A549 (cell line): ENCODE measurements at regions not wholly inside any gene's neighbourhood (a gene's known extent, or its start where the extent isn't known, plus 50 kb on each side); places are given as distances from the start of the nearest gene placed in this dataset.

Experiments used
- ATAC-seq, 2 experiments: fragments of 200-7000 bp in 1 of 2; fragments of >200 bp in 1 of 2; cut with Nextera tagmentation in 1 of 2; cut with Tn5 transposase in 1 of 2; 3 replicates each; pipeline versions ENCODE4 v1.8.0 to v1.9.1; 2018 to 2020; ENCODE audit warnings: mild to moderate bottlenecking in 1 of 2, moderate library complexity in 1 of 2
- CTCF ChIA-PET: fragments of 300-600 bp; sonication (Branson Sonifier 250); formaldehyde crosslinking; extraction: SDS; loops from one replicate; lab custom pipeline; 2021; ENCODE audit warnings: antibody characterized with exemption, inconsistent platforms; lab: Yijun Ruan, JAX
- POLR2A ChIA-PET: fragments of 350-600 bp; formaldehyde crosslinking; extraction: SDS; loops from one replicate; lab custom pipeline; 2021; ENCODE audit warnings: antibody characterized with exemption, inconsistent platforms; lab: Yijun Ruan, JAX
- DNase-seq, 2 experiments: peaks; one replicate each; pipeline versions ENCODE4 v3.0.0 to v3.0.0-alpha.2; 2011 to 2016; ENCODE audit warnings: low read depth in 1 of 2, low spot score in 1 of 2
- FAIRE-seq: peaks from 2 replicates; lab custom pipeline; 2011; peaks lifted over from hg19 to GRCh38; lab: Jason Lieb, UNC
- H3K27ac ChIP-seq, 2 experiments: fragments of >200 bp; sonication (Bioruptor Twin); formaldehyde crosslinking; 3 replicates each; pipeline ENCODE4 v1.5.1; 2016 to 2017
- H3K4me1 ChIP-seq: fragments of >200 bp; sonication (Bioruptor Twin); formaldehyde crosslinking; 3 replicates; pipeline ENCODE4 v1.6.1; 2016
- H3K4me2 ChIP-seq: fragments of >200 bp; sonication (Bioruptor Twin); formaldehyde crosslinking; 3 replicates; pipeline ENCODE4 v1.6.1; 2016
- H3K4me3 ChIP-seq: fragments of >200 bp; sonication (Bioruptor Twin); formaldehyde crosslinking; 3 replicates; pipeline ENCODE4 v1.5.1; 2016
- H3K9me3 ChIP-seq: fragments of >200 bp; sonication (Bioruptor Twin); formaldehyde crosslinking; 3 replicates; pipeline ENCODE4 v1.6.1; 2016
- BHLHE40 ChIP-seq: IDR thresholded peaks from 2 replicates; pipeline ENCODE4 v1.6.1; 2012; ENCODE audit warnings: low read depth, low read length, inconsistent platforms
- CBX2 ChIP-seq: fragments of 200-600 bp; sonication (generic); IDR thresholded peaks from 2 replicates; pipeline ENCODE4 v1.6.1; 2016; ENCODE audit warnings: low read depth, mild to moderate bottlenecking, borderline replicate concordance
- CHD4 ChIP-seq: fragments of 200-600 bp; sonication (generic); IDR thresholded peaks from 2 replicates; pipeline ENCODE4 v1.6.1; 2016; ENCODE audit warnings: antibody characterized with exemption, mild to moderate bottlenecking, borderline replicate concordance
- CTCF ChIP-seq: fragments of >200 bp; sonication (Bioruptor Twin); formaldehyde crosslinking; IDR thresholded peaks from 3 replicates; pipeline ENCODE4 v1.5.1; 2016
- EHMT2 ChIP-seq: fragments of 200-600 bp; sonication (generic); IDR thresholded peaks from 2 replicates; pipeline ENCODE4 v1.6.1; 2016; ENCODE audit warnings: antibody characterized with exemption, low read depth, mild to moderate bottlenecking, moderate library complexity
- ELK1 ChIP-seq: fragments of 150-350 bp; IDR thresholded peaks from 2 replicates; pipeline ENCODE4 v1.6.1; 2014; ENCODE audit warnings: low read depth, mild to moderate bottlenecking, low read length
- ESRRA ChIP-seq: fragments of 150-350 bp; IDR thresholded peaks from 2 replicates; pipeline ENCODE4 v1.6.1; 2014; ENCODE audit warnings: mild to moderate bottlenecking, low read length, borderline replicate concordance
- GATA3 ChIP-seq: IDR thresholded peaks from 2 replicates; pipeline ENCODE4 v1.6.1; 2012; ENCODE audit warnings: borderline replicate concordance
- HES2 ChIP-seq: fragments of >200 bp; sonication (Bioruptor Twin); formaldehyde crosslinking; IDR thresholded peaks from 2 replicates; pipeline ENCODE4 v1.6.1; 2016
- HOXB13 ChIP-seq: fragments of 250-450 bp; sonication (Bioruptor Pico); IDR thresholded peaks from 2 replicates; pipeline ENCODE4 v1.5.0; 2020; ENCODE audit warnings: low read depth, mild to moderate bottlenecking, moderate library complexity
- HOXB5 ChIP-seq: fragments of 250-450 bp; sonication (Bioruptor Pico); IDR thresholded peaks from 2 replicates; pipeline ENCODE4 v1.5.0; 2020; ENCODE audit warnings: mild to moderate bottlenecking, moderate library complexity
- JUN ChIP-seq, 2 experiments: fragments of >200 bp; sonication (Bioruptor Twin); formaldehyde crosslinking; IDR thresholded peaks; 2 replicates in 1 of 2; 3 replicates in 1 of 2; pipeline ENCODE4 v1.6.1; 2016 to 2017
- JUNB ChIP-seq: fragments of >200 bp; sonication (Bioruptor Twin); formaldehyde crosslinking; IDR thresholded peaks from 2 replicates; pipeline ENCODE4 v1.6.1; 2016
- MAFK ChIP-seq: fragments of 450-650 bp; IDR thresholded peaks from 2 replicates; pipeline ENCODE4 v1.6.1; 2014; ENCODE audit not compliant: partially characterized antibody
- MAX ChIP-seq: IDR thresholded peaks from 2 replicates; pipeline ENCODE4 v1.6.1; 2012
- MYC ChIP-seq: IDR thresholded peaks from 2 replicates; pipeline ENCODE4 v1.6.1; 2012; ENCODE audit warnings: mild to moderate bottlenecking, inconsistent platforms, low read length, improper control_type of control experiment, borderline replicate concordance
- NPAS2 ChIP-seq: fragments of 250-450 bp; sonication (Bioruptor Pico); IDR thresholded peaks from 2 replicates; pipeline ENCODE4 v1.8.0; 2022; ENCODE audit warnings: mild to moderate bottlenecking, moderate library complexity, borderline replicate concordance
- PHF8 ChIP-seq: fragments of 200-600 bp; sonication (generic); IDR thresholded peaks from 2 replicates; pipeline ENCODE4 v1.6.1; 2016; ENCODE audit warnings: low read depth, mild to moderate bottlenecking, antibody characterized with exemption, moderate library complexity, borderline replicate concordance
- RAD21 ChIP-seq, 2 experiments: fragments of >200 bp in 1 of 2; sonication (Bioruptor Twin) in 1 of 2; formaldehyde crosslinking in 1 of 2; IDR thresholded peaks in 1 of 2; conservative IDR thresholded peaks in 1 of 2; 2 replicates in 1 of 2; 3 replicates in 1 of 2; pipeline ENCODE4 v1.6.1; 2012 to 2018; ENCODE audit warnings: inconsistent platforms in 1 of 2
- RARB ChIP-seq: fragments of 250-450 bp; sonication (Bioruptor Pico); IDR thresholded peaks from 2 replicates; pipeline ENCODE4 v1.8.0; 2021; ENCODE audit warnings: mild to moderate bottlenecking, moderate library complexity
- RNF2 ChIP-seq: fragments of 200-600 bp; sonication (generic); IDR thresholded peaks from 2 replicates; pipeline ENCODE4 v1.6.1; 2016; ENCODE audit warnings: low read depth, mild to moderate bottlenecking, antibody characterized with exemption, moderate library complexity, borderline replicate concordance
- SMC3 ChIP-seq: fragments of >200 bp; sonication (Bioruptor Twin); formaldehyde crosslinking; IDR thresholded peaks from 3 replicates; pipeline ENCODE4 v1.6.1; 2018; ENCODE audit warnings: inconsistent platforms
- SREBF2 ChIP-seq: fragments of 450-650 bp; IDR thresholded peaks from 2 replicates; pipeline ENCODE4 v1.6.1; 2014; ENCODE audit warnings: mild to moderate bottlenecking, moderate library complexity
- TFCP2L1 ChIP-seq: fragments of 250-450 bp; sonication (Bioruptor Pico); IDR thresholded peaks from 2 replicates; pipeline ENCODE4 v1.5.0; 2021; ENCODE audit warnings: mild to moderate bottlenecking
- USF2 ChIP-seq: fragments of 450-650 bp; IDR thresholded peaks from 2 replicates; pipeline ENCODE4 v1.6.1; 2014; ENCODE audit warnings: antibody characterized with exemption
- ZNF302 ChIP-seq: fragments of 250-450 bp; sonication (Bioruptor Pico); IDR thresholded peaks from 2 replicates; pipeline ENCODE4 v1.9.0; 2021; ENCODE audit warnings: inconsistent platforms, mild to moderate bottlenecking, moderate library complexity
- WGBS: methylation state at CpG from one replicate; pipeline ENCODE4 v1.1.6; 2017; ENCODE audit errors: missing lambda C conversion rate; 5-methylcytosine and 5-hydroxymethylcytosine counted together

GRCh38 chr11:33474866-33475265 is 217.7 kb downstream of the HIPK3 start:
- POLR2A ChIA-PET = no interaction called here
- Histone ChIP-seq H3K4me3 (no peak overlapping the region), H3K4me1 (0 out of 3 replicates have a peak, but pooled peaks cover 3% of the 10 kb centered on the region), H3K9me3 (no peaks in the 10 kb centered on the region), H3K27ac (no peak overlapping the region), H3K4me2 (no peak overlapping the region)
- no peak for TF ChIP-seq GATA3
- no peak for TF ChIP-seq MAFK
- no peak for TF ChIP-seq BHLHE40
- TF ChIP-seq HOXB13 (CRISPR knock-in tag) = no peak
- TF ChIP-seq JUNB = no peak
- TF ChIP-seq RARB = no peak
- no peak for TF ChIP-seq USF2
- no peak for TF ChIP-seq HES2
- TF ChIP-seq PHF8 = no peak
- TF ChIP-seq MAX = no peak
- no peak for TF ChIP-seq ELK1
- TF ChIP-seq ZNF302 = no peak
- no peak for TF ChIP-seq CBX2
- TF ChIP-seq SMC3 = no peak
- TF ChIP-seq RAD21 (conservative IDR thresholded peaks at IDR 0.05 in 1 of 2, IDR thresholded peaks at IDR 0.05 in 1 of 2) = no peak
- TF ChIP-seq NPAS2 (CRISPR knock-in tag) = no peak
- no peak for TF ChIP-seq RNF2
- TF ChIP-seq SREBF2 = no peak
- ATAC-seq (no peak), FAIRE-seq (no peak), DNase-seq (no peak)
- 72% methylated on average over 4 of the region's 4 CpGs for WGBS
- CTCF ChIA-PET = interaction anchor here (2.4 kb wide), 1 partner anchor 19 kb away, joined by 6 read pairs; no protein-coding TSS in a partner anchor

- POLR2A ChIA-PET = no interaction called here
- no peak for FAIRE-seq
- no peak for TF ChIP-seq MYC
- no peak for TF ChIP-seq EHMT2
- TF ChIP-seq ESRRA = no peak
- no peak for TF ChIP-seq MAFK
Observed at GRCh38 chr11:33471541-33471940, 214.4 kb downstream of the HIPK3 start.

GRCh38 chr11:33467966-33468365 is 210.8 kb downstream of the HIPK3 start:
- Histone ChIP-seq H3K27ac (no peak overlapping the region), H3K4me1 (peaks cover 3% of the 10 kb centered on the region; the same call in 1 of the 3 replicates), H3K9me3 (no peaks in the 10 kb centered on the region), H3K4me2 (no peak overlapping the region), H3K4me3 (no peak overlapping the region)
- TF ChIP-seq RNF2 = no peak
- no peak for TF ChIP-seq CHD4
- TF ChIP-seq RAD21 (conservative IDR thresholded peaks at IDR 0.05 in 1 of 2, IDR thresholded peaks at IDR 0.05 in 1 of 2) = no peak
- no peak for TF ChIP-seq CTCF
- no peak for TF ChIP-seq JUN (IDR thresholded peaks at IDR 0.05)
- no peak for TF ChIP-seq TFCP2L1 (CRISPR knock-in tag)
- no peak for TF ChIP-seq HOXB5 (CRISPR knock-in tag)
- DNase-seq = no peak
- ATAC-seq = no peak
- no peak for FAIRE-seq
- ChIA-PET CTCF (interaction anchor here (1.2 kb wide), 1 partner anchor 13 kb away, joined by 3 read pairs; no protein-coding TSS in a partner anchor), POLR2A (no interaction called here)
- WGBS = 62% methylated on average over 4 of the region's 4 CpGs

More at GRCh38 chr11:33471541-33471940, 214.4 kb downstream of the HIPK3 start:
- Histone ChIP-seq H3K9me3 (no peaks in the 10 kb centered on the region), H3K4me3 (no peak overlapping the region), H3K4me1 (no peaks in the 10 kb centered on the region), H3K4me2 (no peak overlapping the region), H3K27ac (no peak overlapping the region)
- DNase-seq (no peak), ATAC-seq (no peak)
- CTCF ChIA-PET = interaction anchor here (0.6 kb wide), 1 partner anchor 383 kb away, joined by 3 read pairs; no protein-coding TSS in a partner anchor
- 89% methylated on average over 1 of the region's 1 CpG for WGBS
